HG02938 (cell line): ENCODE measurements at regions not wholly inside any gene's neighbourhood (a gene's known extent, or its start where the extent isn't known, plus 50 kb on each side); places are given as distances from the start of the nearest gene placed in this dataset.

Experiments used
- ATAC-seq: cut with Tn5 transposase; IDR thresholded peaks from one replicate; pipeline ENCODE4 v1.9.1; 2021; ENCODE audit warnings: mild to moderate bottlenecking, moderate library complexity; ENCODE audit not compliant: unreplicated experiment

DNA sequence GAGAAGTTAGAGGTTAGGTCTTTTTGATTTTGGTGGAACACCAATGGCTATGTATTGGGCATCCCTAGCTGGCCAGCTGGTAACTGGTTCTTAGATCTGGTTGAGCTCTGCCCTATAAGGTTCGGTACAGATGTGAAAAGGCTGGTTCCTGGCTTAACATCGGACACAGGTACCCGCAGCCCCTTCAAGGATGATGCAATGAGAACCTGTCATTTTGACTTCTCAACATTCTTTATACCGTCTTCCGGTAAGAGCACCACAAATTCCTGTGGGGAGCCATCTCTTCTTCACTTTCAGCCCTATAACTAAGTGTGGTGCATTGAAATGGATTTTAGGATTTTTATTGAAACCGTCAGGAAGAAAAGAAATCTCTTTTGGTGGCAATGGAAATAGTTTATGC is 222.8 kb downstream of the ADAMTS9 start:
- no peak for ATAC-seq

DNA sequence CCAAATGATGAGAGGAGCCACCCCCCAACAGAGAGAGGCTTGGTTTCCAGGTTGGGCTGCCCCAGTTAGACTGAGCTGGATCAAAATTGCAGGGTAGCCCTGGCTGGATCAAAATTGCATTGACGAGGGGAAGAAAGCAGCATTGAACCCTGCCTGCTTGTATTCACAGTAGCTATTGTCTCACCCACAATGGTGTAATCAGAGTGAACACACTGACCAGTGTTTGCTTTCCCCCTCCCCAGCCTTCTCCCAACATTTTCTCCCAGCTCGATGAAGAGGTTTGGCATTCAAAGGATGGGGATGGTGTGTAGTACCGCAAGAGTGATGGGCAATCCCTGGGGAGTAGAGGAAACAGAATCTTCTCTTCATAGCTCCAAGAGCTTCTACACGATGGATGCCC is 223.8 kb downstream of the ADAMTS9 start:
- ATAC-seq: no peak

DNA sequence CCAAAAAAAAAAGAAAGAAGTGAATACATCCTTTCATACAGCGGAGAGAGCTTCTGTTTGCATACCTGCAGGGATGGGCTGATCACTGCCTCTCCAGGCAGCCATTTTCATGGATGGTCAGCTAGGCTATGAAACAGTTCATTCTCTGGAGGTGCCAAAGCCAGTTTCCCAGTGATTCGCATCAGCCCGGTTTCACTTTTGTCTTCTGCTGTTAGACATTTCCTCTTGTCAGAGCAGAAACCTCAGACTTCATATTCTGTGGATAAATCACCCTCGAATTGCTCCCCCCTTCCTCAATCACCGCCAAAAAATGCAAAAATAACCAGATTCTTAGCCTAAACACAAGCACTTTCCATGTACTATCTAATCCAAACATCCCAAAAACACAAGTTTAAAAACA is 225.6 kb downstream of the ADAMTS9 start:
- ATAC-seq: no peak

DNA sequence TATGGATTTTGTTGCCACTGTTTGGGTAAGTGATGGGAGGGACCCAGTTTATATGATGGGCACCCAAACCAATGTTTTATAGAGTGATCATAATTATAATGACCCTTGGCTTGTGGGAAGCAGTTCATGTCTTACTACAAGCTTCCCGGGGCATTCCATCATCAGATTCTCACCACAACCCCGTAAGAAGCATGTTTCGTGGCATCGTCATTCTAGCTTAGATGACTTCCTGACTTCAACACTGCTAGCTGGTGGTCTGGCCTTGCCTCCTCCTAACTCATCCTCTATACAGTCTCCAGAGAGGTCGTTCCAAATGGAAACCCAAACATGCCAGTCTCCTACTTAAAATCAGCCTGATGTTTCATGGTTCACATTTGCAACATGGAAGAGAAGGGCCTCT is 226.9 kb downstream of the ADAMTS9 start:
- no peak for ATAC-seq

DNA sequence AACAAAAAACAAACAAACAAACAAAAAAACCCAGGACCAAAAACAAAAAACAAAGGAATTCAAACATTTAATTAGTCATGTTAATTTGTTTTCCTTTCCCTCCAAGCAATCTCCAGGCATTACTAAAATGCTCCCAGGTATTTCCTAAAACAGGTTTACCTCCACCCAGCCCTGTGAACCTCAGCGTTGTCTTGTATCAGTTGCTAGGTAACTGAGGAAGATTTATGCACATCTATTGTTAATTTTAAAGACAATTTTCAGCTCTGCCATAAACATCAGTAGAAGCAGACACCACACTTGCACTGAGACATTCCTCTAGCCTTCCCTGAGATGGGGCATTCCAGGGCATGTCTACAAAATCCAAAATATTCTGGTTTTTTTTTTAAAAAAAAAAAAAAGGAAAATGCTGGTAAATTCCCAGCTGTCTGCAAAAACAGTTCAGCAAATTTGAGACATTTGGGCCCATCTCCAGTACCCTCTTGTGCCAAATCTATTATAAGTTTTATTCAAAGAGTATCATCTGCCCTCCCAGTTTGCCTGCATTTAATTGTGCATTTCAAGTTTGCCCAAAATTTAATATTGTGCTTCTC is 227.6 kb downstream of the ADAMTS9 start:
- ATAC-seq: no peak

DNA sequence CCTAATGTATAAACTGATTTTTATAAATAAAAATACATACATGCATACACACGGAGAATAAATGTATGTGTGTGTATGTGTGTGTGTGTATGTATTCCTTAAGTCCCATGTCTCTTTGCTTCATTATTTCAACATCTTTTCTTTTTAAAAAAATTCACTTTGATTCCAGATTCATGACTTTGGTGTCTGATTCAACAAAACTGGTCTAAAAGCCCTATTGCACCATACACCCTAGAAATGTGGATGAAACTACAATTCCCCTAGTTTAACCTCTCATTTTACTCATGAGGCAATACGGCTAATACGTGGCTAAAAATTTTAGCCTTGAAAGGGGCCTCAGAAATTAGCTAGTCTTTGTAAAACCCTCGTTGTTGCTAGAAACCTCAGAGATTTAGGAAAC is 228.1 kb downstream of the ADAMTS9 start:
- no peak for ATAC-seq

DNA sequence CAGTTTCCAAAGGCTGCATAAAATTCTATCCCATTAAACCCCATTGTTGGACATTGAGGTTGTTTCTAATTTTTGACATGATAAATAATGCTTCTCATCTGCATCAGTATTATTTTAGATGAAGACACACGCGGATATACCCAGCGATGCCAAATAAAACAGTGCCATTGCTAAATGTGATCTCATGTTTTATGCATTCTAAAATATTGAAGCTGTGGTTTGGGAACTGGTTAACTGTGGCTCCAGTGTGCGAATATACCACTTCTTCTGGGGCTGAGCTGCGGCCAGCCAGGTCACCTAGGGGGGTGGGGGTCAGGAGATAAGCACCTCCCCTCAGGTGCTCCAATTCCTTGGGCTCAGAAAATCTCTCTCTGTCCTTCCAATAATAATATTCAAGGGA is 230.0 kb downstream of the ADAMTS9 start:
- no peak for ATAC-seq

DNA sequence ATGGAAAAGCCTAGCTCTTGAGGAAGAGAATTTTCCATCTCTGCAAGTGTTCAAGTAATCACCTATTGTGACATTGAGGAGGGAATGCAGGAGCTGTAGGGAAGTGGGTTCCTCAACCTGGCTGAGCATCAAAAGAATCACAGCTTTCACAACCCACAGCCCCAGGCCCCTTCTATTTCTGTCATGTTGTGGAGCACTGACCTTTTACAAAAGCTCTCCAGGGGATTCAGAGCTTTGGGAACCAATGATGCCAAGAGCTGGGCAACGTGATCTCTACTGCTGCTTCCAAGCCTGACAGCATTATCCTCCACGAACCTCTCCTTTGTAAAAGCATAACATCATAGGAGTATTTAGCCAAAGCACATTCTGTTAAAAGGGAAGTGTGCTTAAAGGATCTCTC is 231.1 kb downstream of the ADAMTS9 start:
- no peak for ATAC-seq

DNA sequence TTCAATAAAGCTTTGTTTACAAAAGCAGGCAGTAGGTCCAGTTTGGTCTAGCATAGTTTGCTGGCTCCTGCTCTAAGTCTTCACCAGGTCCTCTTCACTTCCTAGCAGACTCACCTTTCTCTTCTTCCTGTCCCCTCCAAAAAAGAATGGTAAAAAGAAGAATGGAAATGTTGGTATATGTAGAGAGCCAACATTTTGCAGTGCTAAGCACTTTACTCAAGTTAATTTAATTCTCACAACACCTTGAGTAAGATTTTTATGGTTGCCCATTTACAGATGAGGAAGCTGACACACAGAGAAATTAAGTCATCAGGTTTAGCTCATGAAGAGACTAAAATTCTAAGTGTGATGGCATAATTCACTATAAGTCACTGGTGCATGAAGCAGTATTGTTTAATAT is 230.1 kb upstream of the PRICKLE2 start:
- ATAC-seq: no peak

DNA sequence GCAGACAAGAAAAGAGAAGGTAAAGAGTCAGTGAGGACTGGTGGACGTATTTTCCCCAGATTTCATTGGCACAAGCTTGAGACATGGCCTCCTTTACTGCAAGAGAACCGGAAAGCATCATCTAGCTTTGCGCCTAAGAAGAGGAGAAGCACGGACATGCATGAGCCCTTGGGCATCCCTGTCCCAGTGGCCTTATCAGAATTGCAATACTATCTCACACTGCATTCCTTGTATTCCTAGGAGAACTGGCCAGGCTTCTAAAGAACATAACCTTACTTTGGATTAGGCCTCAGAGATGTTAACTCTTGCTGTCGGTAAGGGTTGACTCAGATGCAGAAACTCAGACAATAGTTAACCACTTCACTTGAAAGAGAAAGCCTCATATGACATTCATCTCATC is 229.5 kb upstream of the PRICKLE2 start:
- no peak for ATAC-seq

DNA sequence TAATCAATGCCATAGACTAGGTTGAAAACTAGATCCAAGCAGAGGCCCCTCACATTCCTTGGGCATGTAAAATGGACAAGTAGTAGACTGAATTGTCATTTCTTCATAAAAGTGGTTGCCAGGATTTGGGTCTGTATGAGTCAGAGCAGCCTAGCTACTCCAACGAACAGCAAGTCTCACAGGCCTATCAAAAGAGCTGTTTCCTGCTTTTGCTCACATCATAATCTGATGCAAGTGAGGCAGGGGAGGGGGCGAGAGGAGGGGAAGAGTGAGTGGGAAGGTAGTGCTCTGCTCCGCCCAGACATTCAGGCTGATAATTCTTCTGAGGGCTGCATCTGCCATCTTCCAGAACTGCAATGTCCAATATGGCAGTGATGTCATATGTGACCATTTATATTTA is 228.9 kb upstream of the PRICKLE2 start:
- no peak for ATAC-seq

DNA sequence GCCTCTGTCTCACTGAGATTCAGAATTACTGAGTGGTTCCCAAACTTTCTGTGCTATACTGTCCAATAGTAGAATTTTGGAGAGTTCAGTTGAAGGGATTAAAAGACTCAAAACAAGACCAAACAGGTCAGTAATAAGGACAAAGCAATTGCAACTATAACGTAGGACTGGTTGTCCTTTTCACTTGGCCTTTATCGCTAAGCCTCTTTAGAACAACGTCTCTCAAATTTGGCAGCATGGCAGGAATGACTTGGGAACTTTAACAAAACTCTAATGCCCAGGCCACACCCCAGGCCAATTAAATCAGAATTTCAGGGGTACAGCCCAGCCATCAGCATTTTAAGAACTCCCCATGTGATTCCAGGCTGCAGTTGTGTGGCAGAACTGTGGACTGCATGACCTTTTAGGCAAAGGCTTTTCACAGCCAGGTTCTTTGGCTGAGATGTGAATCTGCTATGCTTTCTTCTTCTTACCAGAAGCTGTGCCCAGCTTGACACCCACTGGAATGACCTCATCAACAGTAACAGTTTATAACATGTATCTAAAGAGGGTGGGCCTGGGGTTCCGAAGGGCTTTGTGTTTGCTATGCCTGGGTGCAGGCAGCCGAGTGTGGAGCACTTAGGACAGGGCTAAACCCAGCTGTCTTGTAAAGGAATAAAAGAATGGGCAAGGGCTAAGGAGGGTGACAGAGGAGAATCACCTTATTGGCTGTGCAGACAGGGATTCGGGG is 226.2 kb upstream of the PRICKLE2 start:
- ATAC-seq: no peak

DNA sequence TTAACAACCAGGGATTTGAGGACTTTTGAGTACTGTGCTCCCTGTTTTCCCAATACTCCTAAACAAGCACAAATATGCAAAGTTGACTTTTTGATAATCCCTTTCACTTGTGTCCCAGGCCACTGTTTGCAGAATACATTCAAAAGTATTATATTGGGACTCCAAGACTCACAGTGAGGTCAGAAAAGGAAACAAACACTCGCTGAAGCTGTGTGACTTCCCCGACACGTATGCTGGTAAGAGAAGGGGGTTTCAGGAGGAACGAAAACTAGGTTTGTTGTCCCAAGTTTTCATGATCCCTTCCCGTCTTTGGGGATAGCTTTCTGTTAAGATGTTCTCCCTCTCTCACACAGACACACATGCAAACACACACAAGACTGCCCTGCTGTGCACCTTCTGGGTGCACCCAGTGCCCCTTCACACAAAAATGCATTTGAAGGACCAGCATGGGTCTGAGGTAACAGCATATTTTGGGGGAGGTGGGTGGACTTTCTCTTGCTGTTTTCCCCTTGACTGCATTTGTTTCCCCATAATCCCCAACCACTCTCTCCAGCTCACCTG is 225.2 kb upstream of the PRICKLE2 start:
- ATAC-seq: no peak

DNA sequence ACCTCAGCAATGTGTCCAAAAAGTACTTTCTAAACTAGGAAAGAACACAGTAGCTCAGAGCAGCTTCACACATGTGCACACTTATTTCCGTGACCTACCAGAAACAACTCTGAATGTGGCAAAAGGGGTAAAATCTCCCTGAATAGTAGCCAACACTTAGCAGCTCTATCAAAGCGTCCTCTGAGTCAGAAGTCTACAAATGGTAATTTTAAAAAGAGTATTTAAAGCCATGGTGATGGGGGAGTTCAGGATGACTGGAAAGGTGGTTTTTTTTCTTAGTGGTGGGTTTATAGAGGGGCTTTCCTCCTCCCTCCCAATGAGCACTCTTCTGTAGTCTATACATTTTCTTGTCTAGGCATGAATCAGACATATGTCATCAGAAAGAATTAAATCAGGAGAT is 223.8 kb upstream of the PRICKLE2 start:
- ATAC-seq: peak; percentile 45

DNA sequence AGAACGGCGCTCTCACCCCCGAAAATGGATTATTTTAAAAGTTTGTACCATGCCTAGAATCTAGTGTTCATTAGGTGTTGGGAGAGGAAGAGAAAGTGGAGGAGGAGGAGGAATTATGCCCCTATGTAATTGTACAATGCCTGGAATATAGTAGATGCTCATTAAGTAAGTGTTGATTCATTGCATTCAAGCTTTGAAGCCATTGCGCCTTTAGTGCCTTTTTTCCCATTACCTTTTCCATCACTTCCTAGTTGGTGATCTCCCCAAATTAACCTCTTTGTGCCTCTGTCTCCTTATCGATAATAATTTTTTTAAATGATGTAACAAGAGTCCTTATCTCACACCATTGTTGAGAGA is 220.7 kb upstream of the PRICKLE2 start:
- ATAC-seq: no peak

DNA sequence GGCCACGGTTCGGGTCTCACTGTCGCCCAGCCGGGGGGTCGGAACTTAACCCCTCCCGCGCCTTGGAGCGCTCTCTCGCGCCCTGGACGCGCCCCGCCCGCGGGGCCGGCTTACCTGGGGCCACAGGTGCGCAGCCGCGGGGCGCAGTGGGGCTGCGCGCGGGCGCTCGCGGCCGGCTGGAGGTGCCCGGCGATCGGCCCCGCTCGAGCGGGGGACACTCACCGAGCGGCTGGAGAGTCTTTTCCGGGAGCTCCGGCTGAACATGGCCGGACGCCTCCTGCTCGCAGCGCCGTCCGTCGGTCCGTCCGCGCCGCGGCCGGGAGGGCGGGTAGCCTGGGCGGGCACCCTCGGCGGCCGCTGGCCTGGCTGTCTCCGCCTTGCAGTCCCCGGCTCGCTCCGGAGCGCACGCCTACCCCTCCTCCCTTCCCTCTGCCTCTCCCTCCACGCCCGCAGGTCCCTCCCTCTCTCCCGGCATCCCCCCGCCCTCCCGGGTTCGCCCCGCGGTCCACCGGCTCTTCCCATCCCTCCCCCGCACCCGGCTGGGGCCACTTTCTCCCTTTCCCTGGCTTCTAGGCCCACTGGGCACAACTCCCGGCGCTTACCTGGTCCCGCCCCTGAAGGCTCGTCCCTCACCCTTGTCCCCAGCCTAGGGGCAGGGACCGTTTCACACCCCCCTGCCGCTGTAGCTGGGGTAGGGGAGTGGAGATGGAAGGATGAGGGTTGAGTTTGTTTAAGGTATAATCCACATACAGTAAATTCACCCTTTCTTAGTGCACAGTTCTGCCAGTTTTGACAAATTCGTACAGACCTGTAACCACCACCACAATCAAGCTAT is 220.1 kb upstream of the PRICKLE2 start:
- no peak for ATAC-seq

DNA sequence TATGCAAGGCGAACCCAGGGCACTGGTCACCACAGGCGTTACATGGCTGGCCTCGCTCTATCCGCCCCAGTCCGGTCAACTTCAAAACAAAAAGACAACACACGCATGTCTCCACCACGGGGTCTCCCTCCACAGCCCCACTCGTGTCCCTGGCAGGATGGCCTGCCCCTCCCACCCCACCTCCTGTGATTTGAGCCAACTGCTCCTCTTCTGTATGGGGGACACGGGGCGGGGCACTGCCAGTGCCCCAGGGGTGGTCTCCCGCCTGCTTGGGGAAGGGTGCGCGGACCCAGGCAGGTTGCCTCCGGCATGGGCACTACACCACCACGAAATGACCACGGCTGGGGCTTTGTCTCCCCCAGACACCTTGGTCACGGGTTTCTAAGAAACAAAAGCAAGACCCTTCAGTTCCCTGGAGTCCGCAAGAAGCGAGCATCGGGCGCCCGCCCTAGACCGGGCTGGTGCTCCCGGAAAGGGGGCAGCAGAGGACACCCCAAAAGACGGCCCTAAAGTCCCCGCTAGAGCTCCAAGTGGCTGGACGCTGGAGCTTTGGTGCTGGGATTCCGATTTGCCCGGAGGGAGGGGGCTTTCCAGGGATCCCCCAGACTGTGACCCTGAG is 219.3 kb upstream of the PRICKLE2 start:
- no peak for ATAC-seq

DNA sequence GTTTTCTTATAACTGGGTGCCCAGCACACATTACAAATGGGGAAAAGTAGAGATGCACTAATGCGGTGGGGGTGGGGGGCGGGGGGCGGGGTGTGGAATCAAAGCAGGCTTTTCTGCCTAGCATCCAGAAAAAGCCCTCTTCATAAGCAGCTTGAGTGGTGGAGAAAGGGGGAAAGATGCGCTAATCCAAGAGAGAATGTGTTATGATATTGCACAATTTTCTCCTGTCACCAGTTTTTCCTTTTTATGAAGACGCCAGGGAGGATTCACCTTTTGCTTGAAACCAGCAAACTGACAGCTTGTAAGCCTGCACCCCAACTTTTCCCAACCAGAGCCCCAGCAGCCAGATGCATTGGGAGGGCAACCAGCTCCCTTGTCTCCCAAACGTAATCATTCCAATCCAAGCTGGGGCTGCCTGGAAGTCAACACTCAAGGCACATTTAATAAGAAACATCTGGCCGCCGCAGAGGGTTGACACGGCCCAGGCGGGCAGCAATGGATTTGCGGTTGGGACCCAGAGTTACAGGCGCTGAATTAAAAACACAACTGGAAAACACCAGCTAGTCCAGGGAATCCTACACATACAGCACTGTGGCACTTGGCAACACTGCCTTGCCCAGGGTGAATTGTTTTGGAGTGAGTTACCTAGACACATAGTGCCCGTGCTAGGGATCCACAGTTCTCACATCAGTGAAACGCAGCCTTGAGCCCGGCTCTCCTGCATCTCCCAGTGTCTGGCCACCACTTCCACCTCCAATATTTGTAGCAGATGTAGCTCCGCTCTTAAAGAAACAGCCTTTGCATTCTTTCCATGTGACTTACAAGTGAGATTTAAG is 218.5 kb upstream of the PRICKLE2 start:
- no peak for ATAC-seq

DNA sequence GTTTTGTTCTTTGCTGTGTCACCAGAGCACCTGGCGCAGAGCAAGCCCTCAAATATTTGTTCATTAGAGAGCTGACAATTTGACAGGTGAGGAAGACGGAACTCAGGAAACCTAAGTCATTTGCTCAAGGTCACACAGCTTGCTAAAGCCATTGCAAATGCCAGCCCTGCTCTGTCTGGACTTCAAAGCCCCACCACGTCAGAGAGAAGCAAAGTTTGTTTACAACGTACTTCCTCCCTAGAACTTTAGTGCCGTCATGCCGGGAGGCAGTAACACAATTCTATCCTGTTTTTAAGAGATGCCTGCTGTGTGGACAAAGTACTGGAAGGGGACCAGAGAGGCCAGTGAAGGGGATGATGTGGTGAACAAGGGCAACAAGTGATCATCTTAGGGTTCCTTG is 216.6 kb upstream of the PRICKLE2 start:
- ATAC-seq: no peak

DNA sequence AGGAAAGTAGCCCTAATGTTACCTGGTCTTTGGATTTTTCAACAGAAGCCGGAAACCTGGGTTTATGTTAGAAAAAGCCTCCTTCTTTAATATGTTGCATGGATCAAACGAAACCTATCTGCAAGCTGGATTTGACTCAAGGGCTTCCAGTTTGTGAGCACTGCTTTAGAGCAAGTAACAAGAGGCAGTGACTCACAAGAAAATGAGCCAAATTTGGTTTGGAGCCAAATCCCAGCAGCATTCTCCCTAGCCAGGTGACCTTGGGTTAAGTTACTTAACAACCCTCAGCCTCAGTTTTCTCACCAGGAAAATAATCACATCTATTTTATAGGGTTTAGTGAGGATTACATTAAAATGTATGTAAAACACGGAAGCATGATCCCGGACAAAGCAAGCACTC is 215.2 kb upstream of the PRICKLE2 start:
- ATAC-seq: no peak

DNA sequence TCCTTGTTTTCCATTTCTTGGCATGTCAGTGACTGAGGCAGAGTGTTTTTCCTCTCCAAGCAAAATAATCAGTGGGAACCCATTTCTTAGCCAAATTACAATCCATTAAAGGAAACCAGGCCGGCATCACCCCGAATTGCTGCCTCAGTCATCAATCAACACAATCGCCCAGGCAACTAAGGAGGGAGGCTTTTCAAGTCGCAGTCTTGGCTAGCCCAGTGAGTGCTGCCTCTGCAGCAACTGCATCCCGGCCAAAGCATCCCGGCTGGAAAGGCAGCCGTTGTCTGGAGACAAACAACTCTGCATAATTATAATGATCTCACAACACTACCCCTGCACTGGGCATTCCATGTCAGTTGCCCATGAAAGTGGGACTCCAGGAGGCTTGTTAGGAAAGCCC is 213.5 kb upstream of the PRICKLE2 start:
- ATAC-seq: no peak
